ENCODE measurements at regions not wholly inside any gene's neighbourhood (a gene's known extent, or its start where the extent isn't known, plus 50 kb on each side); places are given as distances from the start of the nearest gene placed in this dataset.

DNA sequence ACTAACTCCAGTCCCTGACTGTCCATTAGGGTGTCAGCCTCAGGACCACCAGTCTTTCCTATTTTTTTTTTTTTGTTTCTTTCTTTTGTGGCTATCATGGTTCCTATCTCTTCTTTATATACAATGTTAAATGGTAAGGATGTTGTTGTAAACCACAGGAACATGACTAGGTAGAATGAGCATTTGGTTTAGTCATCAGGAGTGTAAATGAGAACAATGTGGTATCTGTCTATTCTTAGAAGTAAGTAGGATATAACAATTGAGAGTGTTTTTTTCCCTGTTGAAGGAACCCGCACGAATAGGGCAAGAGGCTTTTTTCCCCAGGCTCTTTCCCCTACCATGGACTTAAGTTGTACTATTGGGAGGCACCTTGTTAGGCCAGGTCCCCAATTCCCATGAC lies 880.3 kb upstream of the GBE1 start:
- TF ChIP-seq, protein P1, sequence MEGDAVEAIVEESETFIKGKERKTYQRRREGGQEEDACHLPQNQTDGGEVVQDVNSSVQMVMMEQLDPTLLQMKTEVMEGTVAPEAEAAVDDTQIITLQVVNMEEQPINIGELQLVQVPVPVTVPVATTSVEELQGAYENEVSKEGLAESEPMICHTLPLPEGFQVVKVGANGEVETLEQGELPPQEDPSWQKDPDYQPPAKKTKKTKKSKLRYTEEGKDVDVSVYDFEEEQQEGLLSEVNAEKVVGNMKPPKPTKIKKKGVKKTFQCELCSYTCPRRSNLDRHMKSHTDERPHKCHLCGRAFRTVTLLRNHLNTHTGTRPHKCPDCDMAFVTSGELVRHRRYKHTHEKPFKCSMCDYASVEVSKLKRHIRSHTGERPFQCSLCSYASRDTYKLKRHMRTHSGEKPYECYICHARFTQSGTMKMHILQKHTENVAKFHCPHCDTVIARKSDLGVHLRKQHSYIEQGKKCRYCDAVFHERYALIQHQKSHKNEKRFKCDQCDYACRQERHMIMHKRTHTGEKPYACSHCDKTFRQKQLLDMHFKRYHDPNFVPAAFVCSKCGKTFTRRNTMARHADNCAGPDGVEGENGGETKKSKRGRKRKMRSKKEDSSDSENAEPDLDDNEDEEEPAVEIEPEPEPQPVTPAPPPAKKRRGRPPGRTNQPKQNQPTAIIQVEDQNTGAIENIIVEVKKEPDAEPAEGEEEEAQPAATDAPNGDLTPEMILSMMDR (IDR thresholded peaks at IDR 0.05; ENCODE audit: insufficient read depth, low read length, severe bottlenecking) = no peak
- no peaks in the 10 kb centered on the region for H3K27me3 ChIP-seq (ENCODE audit: control insufficient read depth, insufficient read depth, low read length)
- H3K36me3 ChIP-seq (ENCODE audit: control insufficient read depth, insufficient read depth, low read length) = no peaks in the 10 kb centered on the region
- DNase-seq (ENCODE audit: low read depth) (peak; percentile 86), FAIRE-seq (no peak)
- H3K4me3 ChIP-seq (ENCODE audit: low read depth, low read length) = no peak overlapping the region

DNA sequence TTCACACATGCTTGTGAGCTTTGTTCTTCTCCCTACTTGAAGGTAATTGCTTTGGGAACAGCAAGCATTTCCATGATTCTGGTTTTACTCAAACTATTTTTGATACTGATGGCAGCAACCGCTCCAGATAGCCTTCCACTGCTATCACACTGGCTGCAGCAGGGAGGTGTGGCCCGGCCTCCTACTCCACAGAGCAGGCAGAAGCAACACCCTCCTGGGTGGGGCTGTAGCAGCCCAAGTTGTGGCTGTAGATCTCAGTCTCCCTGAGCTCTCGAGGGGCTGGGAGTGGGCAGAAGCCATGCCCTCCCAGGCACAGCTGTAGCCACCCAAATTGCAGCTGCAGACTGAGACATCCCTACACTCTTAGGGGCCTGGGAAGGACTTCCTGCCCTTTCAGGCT lies 878.8 kb upstream of the GBE1 start:
- Histone ChIP-seq H3K27me3 (ENCODE audit: control insufficient read depth, insufficient read depth, low read length) (no peaks in the 10 kb centered on the region), H3K36me3 (ENCODE audit: control insufficient read depth, insufficient read depth, low read length) (no peaks in the 10 kb centered on the region), H3K4me3 (ENCODE audit: low read depth, low read length) (no peak overlapping the region)
- TF ChIP-seq, protein P1 (IDR thresholded peaks at IDR 0.05; ENCODE audit: insufficient read depth, low read length, severe bottlenecking) = no peak
- FAIRE-seq = no peak
- DNase-seq (ENCODE audit: low read depth) = no peak

DNA sequence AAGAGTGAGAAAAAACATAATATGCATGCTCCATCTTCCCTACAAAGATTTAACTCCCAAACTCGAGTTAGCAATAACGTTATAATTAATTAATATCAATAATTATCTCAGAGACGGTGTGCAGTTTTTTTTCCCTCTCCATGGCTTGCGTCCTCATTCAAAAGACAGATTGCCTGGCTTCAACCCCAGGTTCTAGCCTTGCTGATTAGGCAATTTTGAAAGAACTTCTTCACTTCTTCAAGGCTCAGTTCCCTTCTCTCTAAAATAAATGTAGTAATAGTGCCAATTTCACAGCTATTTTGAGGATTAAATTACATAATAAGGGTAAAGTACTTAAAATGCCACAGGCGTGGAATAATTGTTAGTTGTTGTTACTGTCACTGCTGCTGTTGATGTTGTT lies 876.1 kb upstream of the GBE1 start:
- FAIRE-seq = no peak
- no peak for DNase-seq (ENCODE audit: low read depth)
- Histone ChIP-seq H3K4me3 (ENCODE audit: low read depth, low read length) (no peak overlapping the region), H3K36me3 (ENCODE audit: control insufficient read depth, insufficient read depth, low read length) (no peaks in the 10 kb centered on the region), H3K27me3 (ENCODE audit: control insufficient read depth, insufficient read depth, low read length) (no peaks in the 10 kb centered on the region)
- TF ChIP-seq, protein P1 (IDR thresholded peaks at IDR 0.05; ENCODE audit: insufficient read depth, low read length, severe bottlenecking) = no peak

DNA sequence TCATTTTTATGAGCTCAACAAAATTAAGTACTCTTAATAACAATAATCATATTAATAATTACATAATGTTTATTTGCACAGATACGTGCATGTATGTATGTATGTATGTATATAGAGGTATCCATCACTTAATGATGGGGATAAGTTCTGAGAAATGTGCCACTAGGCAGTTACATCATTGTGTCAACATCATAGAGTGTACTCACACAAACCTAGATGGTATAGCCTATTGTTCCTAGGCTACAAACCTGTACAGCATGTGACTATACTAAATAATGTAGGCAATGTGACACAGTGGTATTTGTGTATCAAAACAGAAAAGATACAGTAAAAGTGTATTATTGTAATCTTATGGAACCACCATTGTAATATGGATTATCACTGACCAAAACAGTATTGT lies 874.7 kb upstream of the GBE1 start:
- Histone ChIP-seq H3K36me3 (ENCODE audit: control insufficient read depth, insufficient read depth, low read length) (no peaks in the 10 kb centered on the region), H3K4me3 (ENCODE audit: low read depth, low read length) (no peak overlapping the region), H3K27me3 (ENCODE audit: control insufficient read depth, insufficient read depth, low read length) (no peaks in the 10 kb centered on the region)
- TF ChIP-seq, protein P1 (IDR thresholded peaks at IDR 0.05; ENCODE audit: insufficient read depth, low read length, severe bottlenecking) = no peak
- FAIRE-seq = no peak
- DNase-seq (ENCODE audit: low read depth) = no peak

DNA sequence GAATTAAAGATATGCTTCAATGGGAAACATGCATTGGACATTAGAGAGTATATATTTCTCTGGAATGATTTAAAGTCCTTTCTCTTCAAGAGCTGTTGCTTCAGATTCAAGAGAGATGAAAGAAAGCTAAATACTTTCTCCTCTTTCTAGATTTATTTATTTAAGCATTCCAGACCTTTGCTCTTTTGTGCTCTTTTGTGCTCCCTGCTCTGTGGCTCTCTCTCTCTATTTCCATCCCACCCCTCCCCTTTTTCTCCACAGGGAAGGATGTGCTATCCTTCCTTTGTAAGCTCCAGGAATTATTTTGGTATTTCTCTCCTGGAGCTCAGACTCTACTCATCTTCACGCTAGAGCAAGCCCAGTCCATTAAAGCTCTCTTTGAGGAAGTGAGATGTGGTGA lies 871.9 kb upstream of the GBE1 start:
- Histone ChIP-seq H3K27me3 (ENCODE audit: control insufficient read depth, insufficient read depth, low read length) (no peaks in the 10 kb centered on the region), H3K4me3 (ENCODE audit: low read depth, low read length) (no peak overlapping the region), H3K36me3 (ENCODE audit: control insufficient read depth, insufficient read depth, low read length) (no peaks in the 10 kb centered on the region)
- DNase-seq (ENCODE audit: low read depth) (no peak), FAIRE-seq (no peak)
- TF ChIP-seq, protein P1 (IDR thresholded peaks at IDR 0.05; ENCODE audit: insufficient read depth, low read length, severe bottlenecking) = no peak

DNA sequence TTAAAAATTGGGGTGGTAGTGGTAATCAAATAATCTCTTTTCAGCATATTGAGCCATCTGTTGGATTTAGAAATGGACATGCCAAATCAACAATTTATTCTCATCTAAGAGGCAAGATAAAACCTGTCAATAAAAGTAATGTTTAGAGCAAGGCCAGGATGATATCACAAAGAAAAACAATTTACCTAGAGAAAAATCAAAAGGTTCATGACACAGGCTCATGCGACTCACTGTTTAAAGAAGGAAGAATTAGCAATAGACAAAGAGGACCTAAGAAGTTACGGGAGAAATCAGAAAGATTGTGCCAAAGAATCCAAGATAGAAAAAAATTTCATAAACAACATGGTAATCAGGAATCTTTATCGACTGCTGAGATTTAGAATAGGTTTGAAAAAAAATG lies 868.5 kb upstream of the GBE1 start:
- Histone ChIP-seq H3K4me3 (ENCODE audit: low read depth, low read length) (no peak overlapping the region), H3K27me3 (ENCODE audit: control insufficient read depth, insufficient read depth, low read length) (no peaks in the 10 kb centered on the region), H3K36me3 (ENCODE audit: control insufficient read depth, insufficient read depth, low read length) (no peaks in the 10 kb centered on the region)
- DNase-seq (ENCODE audit: low read depth) (peak; percentile 56), FAIRE-seq (no peak)
- TF ChIP-seq, protein P1 (IDR thresholded peaks at IDR 0.05; ENCODE audit: insufficient read depth, low read length, severe bottlenecking) = no peak

Data from bronchial epithelial cell (primary cell).